ENCODE measurements at regions not wholly inside any gene's neighbourhood (a gene's known extent, or its start where the extent isn't known, plus 50 kb on each side); places are given as distances from the start of the nearest gene placed in this dataset.

DNA sequence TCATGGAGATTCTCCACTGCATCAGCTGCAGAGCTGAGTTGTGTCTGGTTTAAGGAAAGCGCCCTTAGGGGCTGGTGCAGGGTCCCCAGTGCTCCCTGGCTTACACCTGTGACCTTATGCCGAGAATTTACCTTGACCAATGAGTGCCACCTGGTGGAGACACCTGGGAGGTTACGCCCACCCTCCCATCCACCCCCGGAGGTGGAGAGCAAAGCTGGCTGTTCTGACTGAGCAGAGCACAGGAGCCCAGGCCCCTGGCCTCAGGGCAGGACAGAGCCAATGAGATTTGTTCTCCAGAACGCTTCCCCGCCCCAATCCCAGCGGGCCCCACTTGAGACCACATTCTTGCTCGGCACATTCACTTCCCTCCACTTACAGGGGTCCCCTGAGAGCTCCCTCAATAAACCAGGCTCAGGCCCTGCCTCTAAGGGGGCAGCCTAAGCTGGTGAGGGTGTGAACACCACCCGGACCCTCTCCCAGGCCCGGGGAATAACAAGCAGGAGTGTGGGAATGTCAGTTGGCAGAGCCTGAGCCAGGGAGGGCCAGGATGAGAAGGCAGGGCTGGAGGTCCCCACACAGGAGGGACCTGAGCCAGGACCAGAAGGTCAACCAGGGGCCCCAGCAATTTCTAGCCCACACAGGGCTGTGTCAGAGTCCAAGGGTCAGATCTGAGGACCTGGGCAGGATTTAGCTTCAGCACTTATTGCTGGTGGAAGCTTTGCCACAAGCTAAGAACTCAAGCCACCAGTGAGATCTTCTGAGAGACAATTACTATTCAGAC is 117.1 kb downstream of the TPRA1 start:
- DNase-seq (ENCODE audit: low spot score) (peak; percentile 87), ATAC-seq (peak; percentile 99)
- Mint-ChIP-seq H3K9me3 (peaks cover 2% of the 10 kb centered on the region), H3K27ac (no peak overlapping the region), H3K4me3 (no peak overlapping the region), H3K36me3 (0 out of 2 replicates have a peak, but pooled peaks cover 1% of the 10 kb centered on the region), H3K27me3 (ENCODE audit: low read depth) (no peaks in the 10 kb centered on the region; the same call in 1 of the 2 replicates), H3K4me1 (no peaks in the 10 kb centered on the region)
- TF ChIP-seq ZNF423 (CRISPR knock-in tag; IDR thresholded peaks at IDR 0.05) (peak; percentile 44; the same call in 1 of the 2 replicates), ZNF317 (CRISPR knock-in tag; IDR thresholded peaks at IDR 0.05; ENCODE audit: borderline replicate concordance, low read depth) (no peak), NFYB (CRISPR knock-in tag; conservative IDR thresholded peaks at IDR 0.05; ENCODE audit: low read depth) (0 out of 2 replicates have a peak, but pooled peaks have one; percentile 9)
- TF ChIP-seq, protein P1, sequence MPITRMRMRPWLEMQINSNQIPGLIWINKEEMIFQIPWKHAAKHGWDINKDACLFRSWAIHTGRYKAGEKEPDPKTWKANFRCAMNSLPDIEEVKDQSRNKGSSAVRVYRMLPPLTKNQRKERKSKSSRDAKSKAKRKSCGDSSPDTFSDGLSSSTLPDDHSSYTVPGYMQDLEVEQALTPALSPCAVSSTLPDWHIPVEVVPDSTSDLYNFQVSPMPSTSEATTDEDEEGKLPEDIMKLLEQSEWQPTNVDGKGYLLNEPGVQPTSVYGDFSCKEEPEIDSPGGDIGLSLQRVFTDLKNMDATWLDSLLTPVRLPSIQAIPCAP (CRISPR knock-in tag; IDR thresholded peaks at IDR 0.05): no peak
- TF ChIP-seq, protein P2, sequence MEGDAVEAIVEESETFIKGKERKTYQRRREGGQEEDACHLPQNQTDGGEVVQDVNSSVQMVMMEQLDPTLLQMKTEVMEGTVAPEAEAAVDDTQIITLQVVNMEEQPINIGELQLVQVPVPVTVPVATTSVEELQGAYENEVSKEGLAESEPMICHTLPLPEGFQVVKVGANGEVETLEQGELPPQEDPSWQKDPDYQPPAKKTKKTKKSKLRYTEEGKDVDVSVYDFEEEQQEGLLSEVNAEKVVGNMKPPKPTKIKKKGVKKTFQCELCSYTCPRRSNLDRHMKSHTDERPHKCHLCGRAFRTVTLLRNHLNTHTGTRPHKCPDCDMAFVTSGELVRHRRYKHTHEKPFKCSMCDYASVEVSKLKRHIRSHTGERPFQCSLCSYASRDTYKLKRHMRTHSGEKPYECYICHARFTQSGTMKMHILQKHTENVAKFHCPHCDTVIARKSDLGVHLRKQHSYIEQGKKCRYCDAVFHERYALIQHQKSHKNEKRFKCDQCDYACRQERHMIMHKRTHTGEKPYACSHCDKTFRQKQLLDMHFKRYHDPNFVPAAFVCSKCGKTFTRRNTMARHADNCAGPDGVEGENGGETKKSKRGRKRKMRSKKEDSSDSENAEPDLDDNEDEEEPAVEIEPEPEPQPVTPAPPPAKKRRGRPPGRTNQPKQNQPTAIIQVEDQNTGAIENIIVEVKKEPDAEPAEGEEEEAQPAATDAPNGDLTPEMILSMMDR (IDR thresholded peaks at IDR 0.05): peak; percentile 61
- ChIA-PET CTCF (interaction anchor here (0.6 to 5.0 kb wide), 46 partner anchors 8 to 986 kb away, joined by 3 to 65 read pairs (median 4); partner anchors contain the start of gene CHST13), POLR2A (interaction anchor here (1.0 kb wide), 1 partner anchor 99 kb away, joined by 3 read pairs; no protein-coding TSS in a partner anchor)

DNA sequence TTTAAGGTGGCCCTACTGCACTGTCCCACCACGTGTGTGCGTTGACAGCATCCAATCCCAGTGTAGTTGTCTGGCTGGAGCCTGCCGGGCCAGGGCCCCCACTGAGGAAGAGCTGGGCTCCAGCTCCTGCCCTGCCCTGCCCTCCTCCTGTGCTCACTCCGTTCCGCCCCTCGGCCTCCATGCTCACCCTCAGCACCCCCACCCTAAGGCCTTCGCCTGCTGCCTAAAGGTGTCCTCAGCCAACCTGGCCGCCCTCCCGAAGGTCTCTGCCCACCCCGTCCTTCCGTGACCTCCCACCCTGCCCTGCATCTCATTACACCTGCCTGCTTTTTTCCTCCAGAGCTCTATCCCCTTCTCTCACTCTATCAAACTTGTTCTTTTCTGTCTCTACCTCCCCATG is 118.0 kb downstream of the TPRA1 start:
- DNase-seq (ENCODE audit: low spot score) (no peak), ATAC-seq (no peak)
- Mint-ChIP-seq H3K27me3 (ENCODE audit: low read depth) (peaks cover 4% of the 10 kb centered on the region; the same call in 1 of the 2 replicates), H3K36me3 (0 out of 2 replicates have a peak, but pooled peaks cover 3% of the 10 kb centered on the region), H3K4me3 (no peak overlapping the region), H3K9me3 (peaks cover 9% of the 10 kb centered on the region), H3K27ac (no peak overlapping the region), H3K4me1 (peaks cover 2% of the 10 kb centered on the region)
- ChIA-PET POLR2A (interaction anchor here (1.0 kb wide), 1 partner anchor 98 kb away, joined by 3 read pairs; no protein-coding TSS in a partner anchor), CTCF (interaction anchor here (1.2 to 5.0 kb wide), 15 partner anchors 12 to 985 kb away, joined by 3 to 65 read pairs (median 8); no protein-coding TSS in a partner anchor)
- TF ChIP-seq ZNF219 (CRISPR knock-in tag; IDR thresholded peaks at IDR 0.05; ENCODE audit: borderline replicate concordance) (no peak), FOXP1 (CRISPR knock-in tag; IDR thresholded peaks at IDR 0.05; ENCODE audit: borderline replicate concordance) (no peak), ESRRA (CRISPR knock-in tag; IDR thresholded peaks at IDR 0.05; ENCODE audit: borderline replicate concordance) (no peak), JUN (CRISPR knock-in tag; IDR thresholded peaks at IDR 0.05) (no peak), CBFB (CRISPR knock-in tag; IDR thresholded peaks at IDR 0.05; ENCODE audit: low read depth) (no peak), GTF2I (CRISPR knock-in tag; conservative IDR thresholded peaks at IDR 0.05) (no peak), JAZF1 (CRISPR knock-in tag; IDR thresholded peaks at IDR 0.05) (no peak)
- TF ChIP-seq, protein P3, sequence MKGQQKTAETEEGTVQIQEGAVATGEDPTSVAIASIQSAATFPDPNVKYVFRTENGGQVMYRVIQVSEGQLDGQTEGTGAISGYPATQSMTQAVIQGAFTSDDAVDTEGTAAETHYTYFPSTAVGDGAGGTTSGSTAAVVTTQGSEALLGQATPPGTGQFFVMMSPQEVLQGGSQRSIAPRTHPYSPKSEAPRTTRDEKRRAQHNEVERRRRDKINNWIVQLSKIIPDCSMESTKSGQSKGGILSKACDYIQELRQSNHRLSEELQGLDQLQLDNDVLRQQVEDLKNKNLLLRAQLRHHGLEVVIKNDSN (CRISPR knock-in tag; IDR thresholded peaks at IDR 0.05): no peak
- TF ChIP-seq, protein P4, sequence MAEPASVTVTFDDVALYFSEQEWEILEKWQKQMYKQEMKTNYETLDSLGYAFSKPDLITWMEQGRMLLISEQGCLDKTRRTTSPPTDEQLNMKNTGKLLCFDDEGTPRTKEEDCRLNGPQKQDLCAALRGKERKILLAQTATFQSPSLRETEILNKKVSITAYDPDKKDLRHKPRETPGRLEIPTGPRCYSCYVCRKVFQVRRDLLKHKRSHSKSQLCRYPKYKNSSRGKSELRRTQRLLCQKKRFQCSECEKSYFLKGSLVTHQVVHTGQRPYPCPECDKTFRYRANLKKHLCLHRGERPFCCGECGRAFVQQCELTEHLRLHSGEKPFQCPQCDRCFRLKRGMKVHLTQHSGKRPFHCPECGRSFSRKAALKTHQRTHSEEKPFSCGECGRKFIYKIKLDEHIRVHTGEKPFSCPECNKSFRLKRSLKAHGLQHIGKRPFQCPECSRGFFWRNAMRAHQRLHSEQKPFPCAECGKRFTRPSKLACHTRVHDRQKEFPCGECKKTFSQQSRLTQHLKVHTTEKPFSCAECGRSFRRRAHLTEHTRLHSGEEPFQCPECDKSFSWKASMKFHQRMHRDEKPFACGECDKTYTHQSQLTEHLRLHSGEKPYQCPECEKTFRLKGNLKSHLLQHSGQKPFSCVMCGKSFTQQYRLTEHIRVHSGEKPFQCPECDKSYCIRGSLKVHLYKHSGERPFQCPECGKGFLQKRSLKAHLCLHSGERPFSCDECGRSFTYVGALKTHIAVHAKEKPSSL (CRISPR knock-in tag; conservative IDR thresholded peaks at IDR 0.05): no peak
- TF ChIP-seq, protein P5, sequence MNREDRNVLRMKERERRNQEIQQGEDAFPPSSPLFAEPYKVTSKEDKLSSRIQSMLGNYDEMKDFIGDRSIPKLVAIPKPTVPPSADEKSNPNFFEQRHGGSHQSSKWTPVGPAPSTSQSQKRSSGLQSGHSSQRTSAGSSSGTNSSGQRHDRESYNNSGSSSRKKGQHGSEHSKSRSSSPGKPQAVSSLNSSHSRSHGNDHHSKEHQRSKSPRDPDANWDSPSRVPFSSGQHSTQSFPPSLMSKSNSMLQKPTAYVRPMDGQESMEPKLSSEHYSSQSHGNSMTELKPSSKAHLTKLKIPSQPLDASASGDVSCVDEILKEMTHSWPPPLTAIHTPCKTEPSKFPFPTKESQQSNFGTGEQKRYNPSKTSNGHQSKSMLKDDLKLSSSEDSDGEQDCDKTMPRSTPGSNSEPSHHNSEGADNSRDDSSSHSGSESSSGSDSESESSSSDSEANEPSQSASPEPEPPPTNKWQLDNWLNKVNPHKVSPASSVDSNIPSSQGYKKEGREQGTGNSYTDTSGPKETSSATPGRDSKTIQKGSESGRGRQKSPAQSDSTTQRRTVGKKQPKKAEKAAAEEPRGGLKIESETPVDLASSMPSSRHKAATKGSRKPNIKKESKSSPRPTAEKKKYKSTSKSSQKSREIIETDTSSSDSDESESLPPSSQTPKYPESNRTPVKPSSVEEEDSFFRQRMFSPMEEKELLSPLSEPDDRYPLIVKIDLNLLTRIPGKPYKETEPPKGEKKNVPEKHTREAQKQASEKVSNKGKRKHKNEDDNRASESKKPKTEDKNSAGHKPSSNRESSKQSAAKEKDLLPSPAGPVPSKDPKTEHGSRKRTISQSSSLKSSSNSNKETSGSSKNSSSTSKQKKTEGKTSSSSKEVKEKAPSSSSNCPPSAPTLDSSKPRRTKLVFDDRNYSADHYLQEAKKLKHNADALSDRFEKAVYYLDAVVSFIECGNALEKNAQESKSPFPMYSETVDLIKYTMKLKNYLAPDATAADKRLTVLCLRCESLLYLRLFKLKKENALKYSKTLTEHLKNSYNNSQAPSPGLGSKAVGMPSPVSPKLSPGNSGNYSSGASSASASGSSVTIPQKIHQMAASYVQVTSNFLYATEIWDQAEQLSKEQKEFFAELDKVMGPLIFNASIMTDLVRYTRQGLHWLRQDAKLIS (CRISPR knock-in tag; IDR thresholded peaks at IDR 0.05; ENCODE audit: borderline replicate concordance): no peak
- TF ChIP-seq, protein P6, sequence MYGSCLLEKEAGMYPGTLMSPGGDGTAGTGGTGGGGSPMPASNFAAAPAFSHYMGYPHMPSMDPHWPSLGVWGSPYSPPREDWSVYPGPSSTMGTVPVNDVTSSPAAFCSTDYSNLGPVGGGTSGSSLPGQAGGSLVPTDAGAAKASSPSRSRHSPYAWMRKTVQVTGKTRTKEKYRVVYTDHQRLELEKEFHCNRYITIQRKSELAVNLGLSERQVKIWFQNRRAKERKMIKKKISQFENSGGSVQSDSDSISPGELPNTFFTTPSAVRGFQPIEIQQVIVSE (CRISPR knock-in tag; IDR thresholded peaks at IDR 0.05; ENCODE audit: borderline replicate concordance): no peak

All from WTC11 (cell line).